ENCODE measurements at regions not wholly inside any gene's neighbourhood (a gene's known extent, or its start where the extent isn't known, plus 50 kb on each side); places are given as distances from the start of the nearest gene placed in this dataset.

DNA sequence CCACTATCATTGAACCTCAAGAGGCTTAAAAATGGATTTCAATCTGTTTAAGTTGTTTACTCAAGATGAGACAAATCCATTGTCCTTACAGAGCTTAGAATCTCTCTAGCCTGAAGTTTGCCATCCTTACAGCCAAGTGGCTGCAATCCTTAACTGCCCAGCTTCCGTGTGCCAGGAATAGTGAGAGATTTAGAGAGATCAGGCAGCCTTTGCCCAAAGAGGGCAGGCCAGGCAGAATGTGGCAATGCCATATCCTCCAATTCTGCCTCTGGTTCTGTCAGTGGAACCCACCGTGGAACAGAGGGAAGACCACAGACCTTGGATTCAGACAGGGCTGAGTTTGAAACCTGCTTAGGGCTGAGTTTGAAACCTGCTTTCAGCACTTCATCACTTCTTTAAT lies 374.3 kb downstream of the VPS13C start:
- TF ChIP-seq, protein P1, sequence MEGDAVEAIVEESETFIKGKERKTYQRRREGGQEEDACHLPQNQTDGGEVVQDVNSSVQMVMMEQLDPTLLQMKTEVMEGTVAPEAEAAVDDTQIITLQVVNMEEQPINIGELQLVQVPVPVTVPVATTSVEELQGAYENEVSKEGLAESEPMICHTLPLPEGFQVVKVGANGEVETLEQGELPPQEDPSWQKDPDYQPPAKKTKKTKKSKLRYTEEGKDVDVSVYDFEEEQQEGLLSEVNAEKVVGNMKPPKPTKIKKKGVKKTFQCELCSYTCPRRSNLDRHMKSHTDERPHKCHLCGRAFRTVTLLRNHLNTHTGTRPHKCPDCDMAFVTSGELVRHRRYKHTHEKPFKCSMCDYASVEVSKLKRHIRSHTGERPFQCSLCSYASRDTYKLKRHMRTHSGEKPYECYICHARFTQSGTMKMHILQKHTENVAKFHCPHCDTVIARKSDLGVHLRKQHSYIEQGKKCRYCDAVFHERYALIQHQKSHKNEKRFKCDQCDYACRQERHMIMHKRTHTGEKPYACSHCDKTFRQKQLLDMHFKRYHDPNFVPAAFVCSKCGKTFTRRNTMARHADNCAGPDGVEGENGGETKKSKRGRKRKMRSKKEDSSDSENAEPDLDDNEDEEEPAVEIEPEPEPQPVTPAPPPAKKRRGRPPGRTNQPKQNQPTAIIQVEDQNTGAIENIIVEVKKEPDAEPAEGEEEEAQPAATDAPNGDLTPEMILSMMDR (IDR thresholded peaks at IDR 0.05): no peak
- TF ChIP-seq POLR2A (IDR thresholded peaks at IDR 0.05): no peak

Measured in body of pancreas (tissue), 4 donors.